Stimulated activated CD4-positive, alpha-beta T cell treated with anti-CD3 and anti-CD28 coated beads, Interleukin-4, amount 100 ng/mL, for 48 hours (primary cell): ENCODE measurements at regions not wholly inside any gene's neighbourhood (a gene's known extent, or its start where the extent isn't known, plus 50 kb on each side); places are given as distances from the start of the nearest gene placed in this dataset.

Source experiments
- DNase-seq, 2 donors: peaks; one replicate each; pipeline ENCODE4 v3.0.0-alpha.2; 2020; ENCODE audit warnings: low read depth in 2 of 2

DNA sequence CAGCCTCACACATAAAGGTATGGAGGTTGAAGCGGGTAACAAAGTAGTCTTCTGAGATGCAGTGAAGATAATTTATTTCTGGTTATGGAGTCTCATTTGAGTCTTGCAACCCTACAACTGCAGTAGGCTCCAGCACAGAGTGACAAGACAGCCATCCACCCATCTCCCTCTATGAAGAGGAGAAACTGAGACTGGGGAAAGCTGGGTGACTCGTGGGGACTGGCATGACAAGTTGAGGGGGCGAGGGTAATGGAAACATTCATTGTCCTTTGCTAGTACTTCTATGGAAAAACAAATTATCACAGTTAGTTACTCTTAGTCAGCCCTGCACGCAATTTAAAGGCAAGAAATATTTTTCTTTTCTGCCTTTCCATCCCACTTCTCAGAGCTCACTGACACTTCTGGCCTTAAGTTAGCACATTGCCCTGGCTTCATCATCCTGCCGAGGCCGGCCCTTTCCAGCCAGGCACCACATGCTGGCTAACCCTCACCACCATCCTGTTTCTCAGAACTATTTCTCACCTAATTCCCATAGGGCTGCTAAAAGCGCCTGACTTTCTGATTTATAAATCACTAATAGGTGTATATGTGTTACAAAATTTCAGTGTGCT lies 361.1 kb downstream of the ETS1 start:
- DNase-seq, result peak in 1 of 2 donors; percentile 48

DNA sequence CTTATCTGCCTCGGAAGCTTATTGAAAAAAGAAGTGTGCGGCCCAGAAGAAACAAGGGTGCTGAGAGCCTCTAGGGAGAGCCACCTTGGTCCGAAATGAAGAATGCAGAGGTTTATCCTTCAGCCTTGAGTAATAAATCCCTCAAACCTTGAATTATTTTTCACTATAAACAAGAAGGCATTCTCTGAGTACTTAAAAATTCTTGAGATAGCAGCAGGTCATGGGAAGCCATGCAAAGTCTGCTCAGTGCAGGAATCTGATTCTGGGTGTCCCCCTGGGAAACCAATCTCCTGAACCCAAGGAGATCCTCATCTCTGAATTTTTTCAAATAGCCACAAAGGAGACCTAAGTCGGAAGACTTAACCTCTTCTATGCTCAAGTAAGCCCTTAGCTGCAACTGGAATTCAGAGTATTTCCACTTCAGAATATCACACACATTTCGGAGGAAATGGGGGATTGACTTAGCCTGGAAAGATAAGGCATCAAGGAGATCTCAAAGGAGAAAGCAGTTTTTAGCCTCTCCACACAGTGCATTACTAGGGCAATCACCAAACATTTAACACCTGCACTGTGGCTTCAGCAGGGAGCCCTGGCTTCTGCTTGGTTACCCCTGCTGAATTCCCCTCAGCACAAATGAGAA lies 365.0 kb downstream of the ETS1 start:
- DNase-seq, result no peak

DNA sequence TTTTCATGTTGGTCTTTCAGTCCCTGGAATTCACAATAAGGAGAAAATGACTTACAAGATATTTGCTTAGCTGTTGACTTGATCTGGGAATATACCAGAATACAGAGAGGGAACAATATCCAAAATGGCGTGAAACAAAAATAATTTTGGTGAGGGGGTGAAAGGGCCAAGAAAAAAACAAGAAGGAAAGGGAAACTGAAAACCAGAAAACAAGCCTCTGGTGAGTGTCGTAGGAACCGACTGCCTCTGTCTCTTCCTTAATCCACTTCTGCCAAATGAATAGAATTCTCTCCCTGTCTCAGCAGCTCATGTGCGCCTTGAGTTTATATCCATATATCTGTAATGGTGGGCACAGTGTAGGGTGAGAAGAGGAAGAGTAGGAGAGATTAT lies 367.6 kb downstream of the ETS1 start:
- no peak for DNase-seq

DNA sequence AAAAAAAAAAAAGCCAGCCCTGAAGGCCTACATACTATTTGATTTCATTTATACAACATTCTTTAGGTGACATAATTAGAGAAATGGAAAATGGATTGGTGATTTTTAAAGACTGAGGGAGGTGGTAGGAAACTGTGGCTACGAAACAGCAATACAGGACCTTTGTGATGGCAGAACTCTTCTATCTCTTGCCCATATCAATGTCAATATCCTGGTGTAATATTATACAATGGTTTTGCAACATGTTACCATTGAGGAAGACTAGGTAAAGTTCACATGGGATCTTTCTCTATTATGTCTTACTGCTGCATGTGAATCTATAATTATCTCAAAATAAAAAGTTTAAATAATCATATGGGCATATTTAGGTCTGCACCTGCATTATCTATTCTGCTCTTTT lies 371.2 kb downstream of the ETS1 start:
- no peak for DNase-seq

DNA sequence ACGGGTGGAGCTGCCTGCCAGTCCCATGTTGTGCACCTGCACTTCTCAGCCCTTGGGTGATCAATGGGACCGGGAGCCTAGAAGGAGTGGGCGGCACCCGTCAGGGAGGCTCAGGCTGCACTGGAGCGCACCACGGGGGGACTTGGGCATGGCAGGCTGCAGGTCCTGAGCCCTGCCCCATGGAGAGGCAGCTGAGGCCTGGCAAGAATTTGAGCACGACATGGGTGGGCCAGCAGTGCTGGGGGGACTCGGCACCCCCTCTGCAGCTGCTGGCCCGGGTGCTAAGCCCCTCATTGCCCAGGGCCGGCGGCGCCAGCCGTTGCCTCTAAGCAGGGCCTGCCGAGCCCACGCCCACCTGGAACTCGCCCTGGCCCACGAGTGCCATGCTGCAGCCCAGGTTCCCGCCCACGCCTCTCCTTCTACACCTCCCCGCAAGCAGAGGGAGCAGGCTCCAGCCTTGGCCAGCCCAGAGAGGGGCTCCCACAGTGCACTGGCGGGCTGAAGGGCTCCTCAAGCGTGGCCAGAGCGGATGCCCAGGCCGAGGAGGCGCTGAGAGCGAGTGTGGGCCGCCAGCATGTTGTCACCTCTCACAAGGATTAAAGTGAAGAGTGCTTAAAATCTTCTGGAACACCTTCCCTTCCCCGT lies 372.0 kb downstream of the ETS1 start:
- DNase-seq, result no peak

DNA sequence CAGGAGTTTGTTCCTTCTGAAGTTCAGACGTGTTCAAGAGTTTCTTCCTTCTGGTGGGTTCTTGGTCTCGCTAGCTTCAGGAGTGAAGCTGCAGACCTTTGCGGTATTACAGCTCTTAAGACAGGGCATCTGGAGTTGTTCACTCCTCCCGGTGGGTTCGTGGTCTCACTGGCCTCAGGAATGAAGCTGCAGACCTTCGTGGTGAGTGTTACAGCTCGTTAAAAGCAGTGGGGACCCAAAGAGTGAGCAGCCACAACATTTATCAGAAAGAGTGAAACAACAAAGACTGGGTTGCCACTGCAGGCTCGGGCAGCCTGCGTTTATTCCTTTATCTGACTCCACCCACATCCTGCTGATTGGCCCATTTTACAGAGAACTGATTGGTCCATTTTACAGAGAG lies 373.1 kb downstream of the ETS1 start:
- DNase-seq, result no peak

DNA sequence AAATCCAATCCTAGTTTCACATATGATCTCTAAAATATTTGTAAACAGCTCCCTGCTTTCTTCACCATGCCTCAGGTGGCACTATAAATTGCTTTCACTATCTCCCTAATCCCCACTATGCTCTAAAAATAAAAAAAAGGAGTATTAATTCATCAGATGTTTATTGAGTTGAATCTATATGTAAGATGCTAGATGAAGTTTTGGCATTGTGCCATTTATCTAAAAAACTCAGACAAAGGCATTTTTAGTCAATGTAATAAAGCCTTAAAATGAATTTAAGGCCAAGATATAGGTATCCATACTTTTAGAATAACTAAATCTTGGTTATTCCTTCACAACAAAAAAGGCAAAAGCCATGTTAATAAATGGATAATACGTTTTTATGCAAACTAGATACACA lies 373.9 kb downstream of the ETS1 start:
- DNase-seq, result no peak

DNA sequence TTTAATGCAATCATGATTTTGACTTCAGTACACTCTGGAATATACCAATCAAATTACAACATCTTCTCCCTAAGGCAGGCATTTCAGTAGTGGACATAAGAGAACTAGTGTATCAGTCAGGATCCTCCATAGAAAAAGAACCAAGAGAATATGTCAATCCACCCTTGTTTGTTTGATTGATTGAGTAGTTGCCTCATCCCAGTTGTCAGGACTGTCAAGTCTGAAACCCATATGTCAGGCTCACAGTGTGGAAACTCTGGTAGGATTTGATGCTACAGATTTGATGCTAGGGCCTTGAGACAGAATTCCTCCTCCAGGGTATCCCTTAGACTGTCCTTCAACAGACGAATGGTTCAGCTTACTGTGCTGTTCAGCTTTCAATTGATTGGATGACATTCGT lies 375.0 kb downstream of the ETS1 start:
- no peak for DNase-seq

DNA sequence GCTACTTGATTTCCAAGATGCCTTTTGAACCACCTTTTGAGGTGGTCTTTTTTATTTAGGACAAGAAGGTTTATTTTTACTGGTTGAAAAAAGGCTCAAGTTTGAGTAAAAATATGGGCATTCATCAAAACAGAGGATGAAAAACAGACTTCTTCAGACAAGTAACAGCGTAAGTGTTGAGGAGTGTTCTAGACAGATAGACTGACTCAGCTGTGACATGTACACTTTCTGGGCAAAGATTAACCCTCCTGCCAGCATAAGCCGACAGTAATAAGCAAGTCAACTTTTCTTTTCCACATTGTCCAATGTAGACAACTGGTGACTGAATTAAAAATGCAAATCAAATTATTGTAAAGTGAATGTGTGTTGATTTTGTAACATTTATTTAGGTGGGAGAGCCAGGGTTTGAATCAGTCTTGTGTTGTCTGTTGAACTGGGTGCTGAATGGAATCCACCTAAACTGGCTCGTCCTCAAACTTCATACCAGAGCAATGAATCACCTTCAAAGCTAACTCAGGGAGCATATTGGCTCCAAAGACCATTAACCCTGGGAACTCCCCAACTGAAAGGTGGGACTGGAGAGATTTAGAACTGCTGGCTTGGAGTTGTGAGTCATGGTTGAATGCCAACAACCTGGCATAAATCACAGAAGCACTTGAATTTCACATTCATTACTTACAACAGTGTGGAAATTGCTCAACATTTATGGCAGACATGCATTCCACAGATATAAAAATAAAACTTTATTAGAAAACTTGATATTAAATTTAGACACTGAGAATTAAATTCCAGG lies 377.0 kb downstream of the ETS1 start:
- DNase-seq, result no peak

DNA sequence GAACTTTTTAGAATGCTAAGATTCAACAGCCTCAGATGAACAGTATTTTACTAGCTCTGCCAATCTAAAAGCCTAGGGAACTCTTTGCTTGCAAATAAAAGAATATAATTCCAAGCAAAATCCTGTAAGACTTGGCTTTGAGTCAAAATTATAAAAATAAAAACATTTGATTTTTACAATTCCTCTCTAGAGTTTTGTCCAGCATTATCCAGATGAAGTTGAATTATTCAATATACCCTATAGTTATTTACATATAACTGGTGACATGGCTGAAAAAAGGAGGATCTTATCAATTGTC lies 378.3 kb downstream of the ETS1 start:
- no peak for DNase-seq

DNA sequence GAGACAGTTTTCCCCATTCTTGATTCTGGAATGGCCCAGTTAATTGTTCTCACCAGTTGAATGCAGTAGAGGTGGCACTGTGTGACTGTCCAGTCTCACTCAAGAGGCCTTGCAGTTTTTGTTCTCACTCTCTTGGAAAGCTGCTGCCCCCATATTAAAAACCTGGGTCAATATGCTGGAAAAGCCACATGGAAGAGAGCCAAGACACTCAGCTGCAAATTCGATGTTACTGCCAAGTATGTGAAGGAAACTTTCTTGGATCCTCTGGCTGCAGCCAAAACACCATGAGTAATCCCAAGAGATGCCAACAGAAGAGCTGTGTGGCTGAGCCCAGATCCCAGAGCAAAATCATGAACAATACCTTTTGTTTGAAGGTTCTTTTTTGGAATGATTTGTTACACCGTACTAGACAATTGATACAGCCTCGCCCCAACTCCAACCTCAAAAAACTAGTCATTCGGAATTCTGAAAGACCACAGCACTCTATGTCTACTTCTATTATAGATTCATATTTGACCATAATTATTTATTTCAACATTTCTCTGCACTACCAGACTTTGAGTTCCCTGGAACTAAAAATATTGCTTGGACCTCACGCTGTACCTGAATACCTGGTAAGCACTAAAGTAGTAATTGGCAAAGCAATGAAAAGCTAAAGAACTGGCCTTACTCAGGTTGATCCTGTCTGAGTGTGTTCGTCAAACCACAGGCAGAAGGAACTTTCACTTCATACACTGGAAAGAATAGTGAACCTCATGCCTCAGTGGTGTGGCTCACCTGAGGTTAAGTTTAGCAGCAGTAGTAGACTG lies 378.8 kb downstream of the ETS1 start:
- DNase-seq, result no peak

DNA sequence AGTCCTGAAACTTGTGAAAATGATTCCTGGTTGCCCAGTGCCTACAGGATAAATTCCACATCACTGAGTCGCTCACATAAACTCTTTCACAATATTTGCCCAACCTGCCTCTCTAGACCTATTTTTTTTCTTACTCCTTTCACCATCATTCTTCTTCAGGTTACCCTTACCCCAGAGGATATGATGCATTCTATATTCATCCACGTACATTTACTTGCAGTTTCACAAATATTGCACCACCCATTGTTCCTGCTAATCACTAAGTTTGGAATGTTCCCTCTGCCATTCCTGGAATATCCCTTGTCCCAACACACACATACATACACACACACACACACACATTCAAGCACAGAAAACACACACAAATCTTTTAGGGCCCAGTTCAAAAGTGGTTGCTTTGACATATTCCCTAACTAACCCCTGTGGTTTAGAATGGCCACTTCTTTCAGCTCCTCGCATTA lies 379.5 kb downstream of the ETS1 start:
- DNase-seq, result no peak

DNA sequence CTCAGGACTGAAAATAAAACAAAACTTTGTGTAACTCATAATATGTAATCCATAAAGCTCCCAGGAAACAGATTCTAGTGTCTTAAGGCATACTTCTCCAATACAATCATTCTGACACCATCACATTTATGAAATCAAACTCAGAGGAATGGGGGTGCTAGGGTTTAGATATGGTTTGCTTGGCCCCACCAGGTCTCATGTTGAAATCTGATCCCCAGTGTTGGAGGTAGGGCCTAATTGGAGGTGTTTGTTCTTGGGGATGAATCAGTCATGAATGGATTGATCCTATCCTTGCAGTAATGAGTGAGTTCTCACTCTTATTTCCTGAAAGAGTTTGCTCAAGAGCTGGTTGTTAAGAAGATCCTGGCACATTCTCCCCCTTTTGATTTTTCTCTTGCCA lies 380.9 kb downstream of the ETS1 start:
- DNase-seq, result no peak

DNA sequence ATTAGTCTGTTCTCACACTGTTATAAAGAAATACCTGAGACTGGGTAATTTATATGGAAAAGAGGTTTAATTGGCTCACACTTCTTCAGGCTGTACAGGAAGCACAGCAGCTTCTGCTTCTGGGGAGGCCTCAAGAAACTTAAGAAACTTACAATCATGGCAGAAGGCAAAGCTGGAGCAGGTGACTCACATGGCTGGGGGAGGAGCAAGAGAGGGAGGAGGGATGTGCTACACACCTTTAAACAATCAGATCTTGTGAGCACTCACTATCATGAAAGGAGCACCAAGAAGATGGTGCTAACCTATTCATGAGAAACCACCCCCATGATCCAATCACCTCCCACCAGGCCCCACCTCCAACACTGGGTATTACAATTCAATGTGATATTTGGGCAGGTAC lies 381.6 kb downstream of the ETS1 start:
- no peak for DNase-seq

DNA sequence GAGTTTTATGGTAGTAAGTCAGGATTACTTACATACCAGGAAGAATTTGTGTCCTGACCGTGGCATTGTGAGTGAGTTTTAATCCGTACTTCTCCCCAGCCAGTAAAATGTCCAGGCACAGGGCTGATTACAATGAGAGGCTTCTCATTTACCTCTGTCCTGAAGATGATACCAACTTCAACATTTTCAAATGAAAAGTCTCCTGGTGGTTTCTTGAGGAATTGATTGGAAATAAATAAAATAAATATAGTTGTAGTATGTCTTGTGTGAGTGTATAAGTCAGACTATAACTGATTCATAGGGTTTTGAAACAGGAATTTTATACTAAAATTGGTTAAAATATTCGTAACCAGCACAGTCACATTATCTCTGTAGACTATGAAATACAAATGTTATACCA lies 382.5 kb downstream of the ETS1 start:
- no peak for DNase-seq

DNA sequence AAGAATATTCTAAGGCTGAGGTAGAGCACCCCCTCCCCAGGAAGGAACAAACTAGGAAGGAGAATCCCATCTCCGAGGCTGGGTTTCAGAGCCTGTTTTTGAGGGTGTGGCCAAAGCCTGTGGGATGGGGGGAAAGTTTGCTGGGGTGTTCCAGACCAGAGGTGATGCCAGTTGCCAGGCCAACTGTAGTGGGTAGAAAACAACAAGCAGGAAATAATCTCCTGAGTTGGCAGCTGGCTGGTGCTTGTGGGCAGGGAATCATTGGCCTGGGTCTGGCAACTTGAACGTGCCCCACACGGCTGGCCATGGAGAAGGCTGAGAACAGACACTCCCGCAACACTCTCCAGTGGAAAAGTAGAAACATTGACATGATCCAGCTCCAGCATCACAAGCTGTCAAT lies 385.6 kb downstream of the ETS1 start:
- no peak for DNase-seq

DNA sequence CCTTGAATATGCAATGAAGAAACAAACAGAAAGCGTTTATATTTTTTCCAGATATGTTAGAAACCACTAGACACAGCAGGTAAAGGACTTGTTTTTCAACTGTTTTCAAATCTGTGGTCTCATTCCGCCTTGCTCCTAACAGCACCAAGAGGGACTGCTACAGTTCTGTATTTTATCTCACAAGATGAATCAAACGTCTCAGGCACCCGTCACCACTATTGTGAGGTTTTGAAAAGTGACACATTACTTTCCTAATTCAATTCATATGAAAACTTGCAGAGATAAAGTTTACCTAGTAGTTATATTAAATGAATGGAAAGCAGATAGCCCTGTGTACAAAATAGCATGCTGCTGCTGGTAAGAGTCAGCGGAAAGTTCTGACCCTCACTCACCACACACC lies 386.3 kb downstream of the ETS1 start:
- DNase-seq, result no peak

DNA sequence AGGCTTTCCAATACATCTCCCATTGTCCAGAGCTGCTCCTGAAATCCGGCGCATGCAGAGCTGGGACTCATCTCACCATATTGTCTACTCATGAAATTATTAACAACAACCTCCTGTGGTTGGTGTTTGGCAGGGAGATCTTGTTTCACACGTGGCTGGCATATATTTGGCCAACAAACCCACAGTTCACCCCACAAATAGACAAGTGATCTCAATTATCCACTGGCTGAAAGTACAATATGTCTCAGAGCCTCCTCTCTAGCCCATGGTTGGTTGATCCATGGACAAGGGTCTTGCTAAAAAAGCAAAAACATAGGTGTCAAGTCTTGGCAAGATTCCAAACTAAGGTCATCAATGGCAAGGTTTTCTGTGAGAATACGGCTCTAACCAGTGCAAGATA lies 386.9 kb downstream of the ETS1 start:
- DNase-seq, result no peak

DNA sequence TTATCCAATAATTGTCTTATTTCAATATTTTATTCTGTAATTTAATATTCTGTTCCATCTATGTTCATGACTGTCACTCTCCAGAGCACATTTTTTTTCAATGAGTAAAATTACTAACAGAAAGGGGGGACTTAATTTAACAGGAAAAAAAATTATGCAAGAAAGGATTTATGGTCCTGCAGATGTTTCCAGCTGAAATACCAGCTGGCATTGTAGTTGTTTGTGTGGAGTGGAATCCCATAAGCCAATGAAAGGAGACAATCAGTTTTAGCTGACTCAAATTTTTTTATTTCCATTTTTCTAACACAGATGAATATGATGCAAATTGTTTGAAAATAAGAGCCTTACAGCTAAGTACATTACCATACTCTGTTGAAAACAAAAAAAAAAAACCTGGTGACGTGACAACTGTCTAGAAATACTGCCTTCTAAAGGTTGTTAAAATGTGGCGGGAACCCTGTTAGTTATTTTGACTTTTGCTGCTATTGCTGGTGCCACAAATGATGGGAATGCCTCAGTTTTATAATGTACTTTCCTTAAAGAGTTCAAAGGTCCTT lies 389.1 kb downstream of the ETS1 start:
- DNase-seq, result no peak

DNA sequence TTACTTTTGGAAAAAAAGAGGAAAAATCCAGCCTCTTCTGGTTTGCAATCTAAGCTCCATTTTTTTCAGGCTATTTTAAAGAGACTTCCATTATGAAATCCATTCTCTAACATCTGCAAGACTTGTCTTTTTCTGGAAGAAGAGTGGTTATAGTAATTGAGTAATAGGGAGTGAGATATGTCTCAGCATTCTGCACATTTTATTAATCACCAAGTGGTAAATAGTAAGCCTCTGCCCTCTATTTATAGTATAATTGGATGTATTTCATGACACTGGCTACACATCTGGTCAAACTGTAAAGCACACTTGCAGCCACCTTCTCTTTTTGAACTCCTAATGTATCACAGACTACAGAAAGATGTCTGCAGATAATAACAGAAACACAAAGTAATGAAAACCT lies 391.1 kb downstream of the ETS1 start:
- DNase-seq, result no peak

DNA sequence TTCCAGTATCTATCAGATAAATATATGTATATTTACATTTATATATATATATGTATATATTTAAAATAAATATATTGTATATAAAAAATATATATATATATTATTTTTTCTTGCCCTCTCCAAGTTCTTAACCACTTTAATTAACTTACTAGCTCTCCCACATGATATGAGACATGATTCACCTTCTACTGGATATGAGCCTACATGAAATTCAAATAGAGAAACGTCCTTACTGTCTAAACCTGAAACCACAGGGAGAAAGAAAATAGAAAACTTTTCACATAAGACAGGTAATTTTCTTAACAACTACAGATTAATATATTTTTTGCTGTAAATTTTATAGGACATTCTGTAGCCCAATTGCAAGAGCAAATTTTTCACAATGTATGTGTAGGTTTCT lies 391.6 kb downstream of the ETS1 start:
- DNase-seq, result no peak
